Kasumi-1 (cell line): ENCODE measurements at regions not wholly inside any gene's neighbourhood (a gene's known extent, or its start where the extent isn't known, plus 50 kb on each side); places are given as distances from the start of the nearest gene placed in this dataset.

ENCODE experiments used
- DNase-seq, 2 experiments: peaks; one replicate each; lab custom pipeline; 2025; lab: John Stamatoyannopoulos, UW

DNA sequence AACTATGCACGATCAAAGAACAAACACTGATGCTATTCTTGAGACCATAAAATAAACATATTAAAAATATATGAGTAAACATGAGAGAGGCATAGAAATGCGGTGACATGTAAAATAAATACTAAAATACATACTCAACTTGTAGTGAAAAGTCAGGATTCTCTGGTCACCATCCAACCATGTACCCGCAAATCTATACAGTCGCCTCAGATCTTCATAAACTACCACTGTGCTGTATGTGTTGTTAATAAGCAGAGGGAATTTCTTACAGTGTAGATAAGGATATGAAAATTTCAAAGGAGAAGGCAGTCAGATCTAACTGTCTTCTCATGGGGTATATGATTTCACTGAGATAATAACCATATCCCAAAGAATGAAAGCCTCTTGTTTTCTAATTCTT, 67.8 kb upstream of the FAM47B start:
- no peak for DNase-seq

DNA sequence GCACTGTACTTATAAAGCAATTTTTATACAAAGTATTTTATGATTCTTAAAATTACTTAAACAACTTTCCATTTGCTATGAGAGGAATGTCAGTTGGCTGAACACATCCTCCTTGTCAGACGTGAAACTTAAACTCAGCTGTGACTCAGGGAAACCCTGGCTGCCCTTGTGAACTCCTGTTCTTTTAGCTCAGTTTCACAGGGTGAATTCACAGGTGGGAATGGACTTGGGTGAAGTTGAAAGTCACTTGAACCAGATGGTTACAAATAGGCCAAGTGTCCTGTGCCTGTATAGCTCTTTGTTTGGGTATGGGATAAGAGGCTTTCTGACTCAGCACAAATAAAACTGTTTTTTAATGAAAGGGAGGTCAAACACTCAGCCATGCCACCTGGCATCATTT, 67.4 kb upstream of the FAM47B start:
- no peak for DNase-seq

DNA sequence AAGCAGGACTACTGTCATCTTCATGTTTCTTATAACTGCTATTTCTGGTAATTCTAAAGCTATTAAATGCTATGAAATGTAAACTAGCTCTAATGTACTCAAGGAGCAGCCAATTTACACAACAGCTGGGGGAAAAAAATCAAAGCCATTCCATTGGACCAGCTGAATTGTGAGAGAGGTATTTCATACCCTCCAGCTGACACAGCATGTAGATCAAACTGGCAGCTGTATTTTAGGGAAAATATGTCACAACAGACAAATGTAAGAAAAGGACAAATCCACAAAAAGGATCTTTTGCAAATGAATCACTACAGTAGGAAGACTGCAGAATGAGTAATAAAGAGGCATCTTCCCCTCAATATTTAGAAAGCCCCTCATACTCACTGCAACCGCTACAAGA, 65.2 kb upstream of the FAM47B start:
- DNase-seq: no peak

DNA sequence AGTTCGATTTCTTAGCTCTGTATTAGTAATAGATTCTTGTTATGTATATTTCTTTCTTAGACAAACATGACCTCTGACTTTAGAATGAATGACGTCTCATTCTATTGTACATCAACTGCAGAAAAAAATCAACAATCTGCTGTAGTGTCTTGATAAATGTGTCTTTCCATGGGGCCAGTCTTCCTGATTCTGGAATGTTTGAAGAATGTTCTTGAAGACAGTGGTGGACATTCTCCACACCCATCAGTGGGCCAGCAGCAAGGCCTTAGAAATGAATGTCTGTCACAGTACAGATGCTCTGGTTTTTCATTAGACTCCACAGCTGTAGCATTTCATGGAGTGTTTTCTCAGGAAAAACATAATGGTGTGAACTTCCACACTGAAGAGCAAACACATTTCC, 63.2 kb upstream of the FAM47B start:
- no peak for DNase-seq

DNA sequence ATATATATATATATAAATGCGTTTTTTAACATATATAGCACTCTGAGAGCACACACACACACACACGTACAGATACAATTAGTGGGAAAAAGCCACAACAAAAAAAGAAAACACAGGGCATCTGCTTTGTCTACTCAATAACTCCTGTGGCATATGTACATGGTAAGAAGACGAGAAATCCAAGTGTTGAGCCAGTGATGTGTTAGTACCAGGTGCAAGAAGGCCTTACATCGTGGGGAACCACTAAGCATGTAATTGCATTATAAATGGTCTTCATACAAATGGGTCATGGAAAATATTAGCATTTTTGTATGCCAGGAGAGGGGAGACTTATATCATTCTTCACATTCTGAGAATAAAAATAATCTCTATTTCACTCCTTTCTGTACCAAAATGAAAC, 62.7 kb upstream of the FAM47B start:
- DNase-seq: no peak

DNA sequence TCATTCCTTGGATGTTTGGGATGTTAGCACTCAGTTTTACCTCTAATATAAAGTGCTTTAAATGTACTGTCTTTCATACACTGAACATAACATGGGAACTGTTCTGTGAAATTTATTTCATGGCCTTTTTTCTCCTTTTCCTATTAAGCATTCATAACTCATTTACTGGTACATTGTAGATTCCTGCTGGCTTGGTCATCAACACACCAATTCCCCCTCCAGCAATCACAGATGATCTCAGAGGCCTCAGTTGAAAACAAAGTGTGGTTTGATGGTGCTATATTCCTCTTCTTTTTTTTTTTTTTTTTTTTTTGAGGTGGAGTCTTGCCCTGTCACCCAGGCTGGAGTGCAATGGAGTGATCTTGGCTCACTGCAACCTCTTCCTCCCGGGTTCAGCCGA, 61.9 kb upstream of the FAM47B start:
- DNase-seq: no peak

DNA sequence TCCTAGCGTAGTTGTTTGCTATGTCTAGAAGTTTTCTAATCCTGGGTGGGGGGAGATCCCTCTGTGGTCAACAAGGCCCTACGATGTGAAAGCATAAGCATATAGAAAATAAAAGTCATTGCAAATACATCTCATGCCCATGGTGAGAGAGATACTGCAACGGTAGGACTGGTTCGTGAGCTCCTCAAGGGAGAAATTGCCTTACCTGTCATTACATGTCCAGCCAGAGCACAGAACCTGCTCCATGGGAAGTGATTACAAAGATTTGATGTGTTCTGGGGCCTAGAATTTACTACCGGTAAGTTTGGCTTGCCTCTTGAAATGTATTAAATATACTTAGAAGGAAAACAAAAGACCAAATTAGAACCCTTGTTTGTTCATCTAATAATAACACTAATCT, 60.9 kb upstream of the FAM47B start:
- DNase-seq: no peak

DNA sequence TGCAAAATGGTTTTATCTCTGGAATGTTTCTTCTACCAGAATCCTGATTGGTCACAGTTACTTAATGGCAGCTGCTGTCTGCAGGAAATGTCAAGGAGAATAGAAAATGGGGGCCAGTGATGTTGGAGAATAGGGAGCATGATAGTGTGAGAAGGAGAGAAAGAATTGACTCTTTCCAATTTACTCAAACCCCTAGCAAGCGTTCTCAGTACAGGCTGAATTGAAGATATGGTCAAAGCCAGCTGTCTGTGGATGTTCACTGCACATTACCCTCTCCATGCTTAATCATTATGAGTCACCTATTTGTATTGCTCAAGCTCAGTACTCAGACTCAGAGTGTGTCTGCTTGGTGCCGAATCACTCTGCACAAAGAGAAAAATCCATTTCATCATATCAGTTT, 57.8 kb upstream of the FAM47B start:
- DNase-seq: no peak

DNA sequence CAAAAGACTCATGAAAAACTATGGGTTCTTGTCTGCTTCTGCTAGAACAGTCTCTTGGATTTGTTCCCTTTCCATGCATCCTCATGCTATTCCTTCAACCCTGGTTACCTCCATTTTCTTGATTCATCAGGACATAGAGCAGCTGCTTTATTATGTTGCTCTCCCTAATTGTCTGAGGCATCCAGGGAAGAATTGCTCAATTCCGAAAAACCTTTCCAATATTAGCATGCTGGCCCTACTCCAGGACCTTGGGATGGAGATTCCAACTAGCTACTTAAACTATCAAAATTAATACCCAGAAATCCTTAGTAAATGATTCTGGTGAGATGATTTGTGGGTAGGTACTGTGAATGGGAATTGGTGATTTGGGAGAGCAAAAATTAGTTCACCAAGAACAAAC, 56.6 kb upstream of the FAM47B start:
- DNase-seq: no peak

DNA sequence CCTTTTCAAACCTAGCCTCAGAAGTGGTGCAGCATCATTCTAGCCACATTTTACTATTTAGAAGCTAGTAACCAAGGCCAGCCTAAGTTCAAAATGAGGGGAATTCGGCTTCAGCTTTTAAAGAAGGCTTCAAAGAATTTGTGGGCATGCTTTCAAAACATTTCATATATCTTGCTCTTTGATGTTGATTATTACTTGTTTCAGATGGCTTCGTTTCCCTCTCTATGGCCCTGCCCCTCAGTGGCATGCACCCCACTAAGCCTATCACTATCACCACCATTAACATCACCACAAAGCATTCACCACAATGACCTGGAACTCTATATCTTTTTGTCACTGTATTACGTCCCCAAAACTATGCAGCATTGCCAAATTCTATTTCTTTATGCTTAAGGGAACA, 51.2 kb upstream of the FAM47B start:
- no peak for DNase-seq
